ENCODE measurements at regions not wholly inside any gene's neighbourhood (a gene's known extent, or its start where the extent isn't known, plus 50 kb on each side); places are given as distances from the start of the nearest gene placed in this dataset.
"Not testable (repeated sequence)": the region's sequence is repeated elsewhere in the genome, so short reads cannot be mapped to it uniquely, and the experiment has no call there.

DNA sequence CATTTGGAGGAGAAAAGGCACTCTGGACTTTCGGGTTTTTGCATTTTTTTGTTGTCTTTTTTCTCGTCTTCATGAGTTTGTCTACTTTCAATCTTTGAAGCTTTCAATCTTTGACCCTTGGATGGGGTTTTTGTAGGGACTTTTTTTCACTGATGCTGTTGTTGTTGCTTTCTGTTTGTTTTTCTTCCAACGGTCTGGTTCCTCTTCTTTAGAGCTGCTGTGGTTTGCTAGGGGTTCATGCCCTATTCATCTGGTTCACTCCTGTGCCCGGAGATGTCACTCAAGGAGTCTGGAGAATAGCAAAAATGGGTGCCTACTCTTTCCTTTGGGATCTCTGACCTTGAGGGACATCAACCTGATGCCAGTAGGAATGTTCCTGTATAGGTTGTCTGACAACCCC is 378.6 kb upstream of the TYRP1 start:
- FAIRE-seq = no peak

DNA sequence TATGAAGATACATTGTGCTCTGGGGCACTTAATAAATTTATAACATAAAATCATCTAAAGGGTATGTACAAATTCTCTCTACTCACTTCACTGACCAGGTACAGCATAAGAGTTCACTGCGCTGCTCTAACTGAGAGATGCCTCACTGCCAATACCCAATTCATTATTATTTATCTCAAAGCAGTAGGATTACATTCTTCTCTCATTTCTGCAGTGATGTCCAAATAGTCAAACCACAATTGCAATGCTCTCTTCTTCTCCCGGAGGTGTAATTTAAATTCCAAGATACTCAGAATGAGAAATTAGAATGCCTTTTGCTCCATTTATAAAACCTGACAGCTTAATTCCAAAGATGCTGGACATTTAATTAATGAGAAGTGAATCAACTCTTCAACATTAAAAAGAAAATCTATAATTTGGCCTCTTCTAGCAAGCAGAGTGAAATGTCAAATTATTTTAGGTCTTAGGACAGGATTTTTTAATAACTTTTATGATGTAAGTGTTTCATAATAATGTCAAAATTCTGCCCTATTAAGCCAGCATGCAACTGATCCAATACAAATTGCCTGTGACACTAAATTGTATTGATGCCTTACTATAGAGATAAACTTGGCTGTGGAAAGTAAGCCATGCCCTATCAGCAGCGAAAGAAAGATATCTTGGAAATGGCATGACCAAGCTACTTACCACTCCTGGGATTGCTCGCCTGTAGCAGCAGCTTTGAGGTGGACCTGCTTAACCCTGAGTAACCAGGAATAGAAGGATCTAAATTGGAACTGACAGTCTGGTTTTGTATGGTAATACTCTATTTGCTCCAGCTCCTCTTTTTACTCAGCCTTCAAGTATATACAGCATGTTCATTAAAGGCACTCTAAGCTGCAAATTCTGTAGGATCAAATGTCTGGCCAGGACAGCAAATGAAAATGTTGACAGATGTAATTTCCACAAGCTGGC is 374.2 kb upstream of the TYRP1 start:
- FAIRE-seq = no peak

DNA sequence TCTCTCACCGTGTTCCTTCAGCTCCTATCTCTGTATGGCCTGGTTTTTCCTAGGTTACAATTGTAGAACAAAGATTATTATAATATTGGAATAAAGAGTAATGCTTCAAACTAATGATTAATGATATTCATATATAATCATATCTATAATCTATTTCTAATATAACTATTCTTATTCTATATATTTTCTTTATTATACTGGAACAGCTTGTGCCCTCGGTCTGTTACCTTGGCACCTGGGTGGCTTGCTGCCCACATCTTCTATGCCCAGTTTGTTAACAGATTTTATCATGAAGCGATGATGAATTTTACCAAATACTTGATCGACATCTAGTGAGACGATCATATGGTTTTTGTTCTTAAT is 363.6 kb upstream of the TYRP1 start:
- FAIRE-seq = no peak

DNA sequence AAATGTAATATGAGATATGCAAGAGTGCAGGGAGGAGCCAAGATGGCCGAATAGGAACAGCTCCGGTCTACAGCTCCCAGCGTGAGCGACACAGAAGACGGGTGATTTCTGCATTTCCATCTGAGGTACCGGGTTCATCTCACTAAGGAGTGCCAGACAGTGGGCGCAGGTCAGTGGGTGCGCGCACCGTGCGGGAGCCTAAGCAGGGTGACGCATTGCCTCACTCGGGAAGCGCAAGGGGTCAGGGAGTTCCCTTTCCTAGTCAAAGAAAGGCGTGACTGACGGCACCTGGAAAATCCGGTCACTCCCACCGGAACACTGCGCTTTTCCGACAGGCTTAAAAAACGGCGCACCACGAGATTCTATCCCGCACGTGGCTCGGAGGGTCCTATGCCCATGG is 359.2 kb upstream of the TYRP1 start:
- not testable (repeated sequence) for FAIRE-seq

DNA sequence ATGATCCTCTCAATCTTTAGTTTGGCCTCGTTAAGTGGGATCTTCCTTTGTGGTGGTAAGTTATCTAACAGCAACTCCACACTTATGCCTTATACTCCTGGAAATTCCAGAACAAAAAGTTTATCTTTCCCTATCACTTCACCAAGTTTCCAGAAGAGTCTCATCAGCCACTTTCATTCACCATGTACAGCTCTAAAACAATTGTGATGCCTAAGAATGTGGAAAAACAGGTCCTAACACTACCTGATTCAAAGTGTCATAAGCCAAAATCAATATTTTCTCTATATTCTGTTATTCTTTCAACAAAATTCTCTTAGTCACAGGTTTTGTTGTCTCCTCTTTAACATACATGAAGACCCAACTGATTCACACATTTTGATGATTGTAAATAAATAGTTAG is 342.4 kb upstream of the TYRP1 start:
- no peak for FAIRE-seq

DNA sequence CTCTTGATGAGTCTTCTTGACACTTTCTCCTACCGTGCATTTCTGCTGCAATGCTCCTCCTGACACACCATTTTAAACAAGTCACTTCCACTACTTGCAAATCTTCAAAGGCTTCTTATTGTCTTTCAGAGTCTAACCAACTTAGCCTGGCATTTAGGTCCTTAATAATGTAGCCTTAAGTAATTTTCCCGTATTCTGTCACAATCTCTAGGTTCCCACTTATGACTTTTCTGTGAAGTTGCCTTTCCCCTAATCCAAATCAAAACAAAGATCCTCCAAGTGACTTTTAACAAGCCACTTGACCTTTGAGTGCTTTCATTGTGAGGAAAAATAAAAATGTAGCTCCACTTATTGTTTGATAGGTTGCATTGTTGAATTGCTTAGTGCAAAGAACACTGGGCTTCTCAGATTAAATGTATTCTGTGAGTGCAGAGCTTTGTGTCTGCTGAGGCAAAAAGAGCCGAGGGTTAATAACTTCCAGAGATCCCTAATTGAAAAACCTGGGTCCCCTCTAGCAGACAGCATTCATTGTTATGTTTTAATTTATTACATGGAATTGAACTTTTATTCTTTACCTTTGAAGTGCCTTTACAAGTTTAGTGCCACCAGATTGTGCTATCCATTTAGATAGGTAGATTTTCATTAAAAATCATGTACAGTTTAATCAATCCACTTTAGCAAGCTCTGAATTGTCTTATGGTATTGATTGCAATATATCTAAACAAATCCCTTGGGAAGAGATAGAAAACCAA is 341.7 kb upstream of the TYRP1 start:
- no peak for FAIRE-seq

DNA sequence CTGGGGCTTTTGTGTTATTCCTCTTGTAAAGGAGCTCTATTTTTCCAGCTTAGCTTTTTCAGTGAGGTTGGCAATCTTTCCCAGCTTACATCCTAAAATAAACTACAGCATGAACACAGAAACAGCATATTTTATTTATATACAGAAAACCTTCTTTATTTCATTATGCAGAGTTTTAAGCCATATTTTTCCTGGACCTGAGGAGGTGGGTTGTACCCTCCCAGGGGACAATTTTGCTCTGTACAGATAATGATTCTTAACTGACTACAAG is 341.2 kb upstream of the TYRP1 start:
- FAIRE-seq = no peak

DNA sequence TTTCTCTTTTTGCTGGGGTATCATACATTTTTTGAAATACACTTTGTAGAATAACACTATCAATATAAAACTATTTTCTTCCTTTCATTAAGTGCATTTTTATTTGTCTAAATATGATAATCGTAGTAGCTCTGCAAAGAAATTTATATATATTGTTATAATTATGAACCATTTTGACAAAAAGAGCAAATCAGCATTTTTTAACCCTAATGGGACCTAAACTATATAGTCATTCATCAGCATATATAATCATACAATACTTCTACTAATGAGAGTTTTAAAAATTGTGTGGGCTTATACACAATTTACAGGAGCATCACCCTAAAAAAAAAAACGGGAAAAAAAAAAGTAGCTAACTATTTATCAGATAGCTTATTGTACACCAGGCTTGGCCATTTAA is 329.7 kb upstream of the TYRP1 start:
- FAIRE-seq = no peak

DNA sequence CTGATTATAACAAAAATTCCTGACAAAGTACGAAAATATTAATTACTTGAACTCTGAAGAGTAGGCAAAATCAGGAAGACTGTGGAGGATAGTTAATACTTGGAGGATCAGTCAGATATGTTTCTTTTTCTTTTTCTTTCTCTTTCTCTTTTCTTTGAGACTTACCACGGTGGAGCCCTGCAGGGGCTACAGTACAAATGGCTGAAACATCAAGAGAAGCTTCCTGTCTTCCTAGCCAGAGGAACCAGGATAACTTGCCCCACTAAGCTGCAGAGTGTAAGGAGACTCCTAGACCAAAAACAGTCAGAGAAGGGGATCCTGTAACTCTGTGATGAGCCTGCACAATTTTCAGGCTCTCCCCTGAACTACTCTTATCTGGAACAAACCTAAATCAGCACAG is 324.6 kb upstream of the TYRP1 start:
- no peak for FAIRE-seq

DNA sequence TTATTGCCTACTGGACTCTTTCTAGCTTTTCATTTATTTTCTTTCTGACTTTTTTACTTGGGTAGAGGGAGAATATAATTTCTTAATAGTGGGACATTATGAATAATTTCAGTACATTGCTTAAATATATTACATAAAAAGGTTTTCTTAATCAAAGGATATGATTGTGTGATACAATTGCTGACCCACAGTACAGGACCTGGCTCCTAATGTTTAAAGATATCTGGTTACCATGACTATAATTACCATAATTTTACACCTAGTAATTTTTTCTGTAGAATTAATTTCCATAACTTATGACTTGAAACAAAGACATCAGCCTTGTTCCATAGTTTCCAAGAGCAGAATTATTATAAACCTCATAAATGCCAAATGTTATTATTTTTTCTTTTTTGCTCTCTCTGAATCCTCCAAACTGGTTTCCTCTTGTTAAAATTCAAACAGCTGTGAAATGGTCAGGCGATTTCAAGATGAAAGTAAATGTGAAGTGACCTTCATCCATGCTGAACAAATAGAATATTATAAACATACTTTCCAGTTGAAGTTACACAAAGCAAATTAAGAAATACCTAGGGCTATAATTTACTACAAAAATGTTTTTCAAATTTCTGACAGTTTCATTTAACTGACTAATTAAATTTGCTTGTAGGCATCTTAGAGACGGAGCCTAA is 301.2 kb upstream of the TYRP1 start:
- FAIRE-seq = no peak

DNA sequence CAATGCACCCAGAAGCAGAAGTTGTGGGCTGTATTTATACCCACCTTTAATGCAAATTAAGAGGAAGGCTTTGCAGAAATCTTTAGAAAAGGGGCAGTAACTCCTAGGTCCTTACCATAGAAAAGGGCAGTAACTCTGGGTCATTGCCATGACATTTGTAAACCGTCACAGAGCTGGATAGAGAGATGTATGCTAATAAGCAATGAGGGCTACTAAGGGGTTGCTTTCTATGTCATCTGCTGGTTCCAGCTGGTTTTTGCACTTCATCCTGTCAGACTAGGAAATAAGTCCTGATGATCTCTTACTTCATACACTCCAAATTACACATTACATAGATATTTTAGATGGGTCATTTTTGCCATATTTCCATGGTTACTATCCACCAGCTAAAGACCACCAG is 299.1 kb upstream of the TYRP1 start:
- no peak for FAIRE-seq

DNA sequence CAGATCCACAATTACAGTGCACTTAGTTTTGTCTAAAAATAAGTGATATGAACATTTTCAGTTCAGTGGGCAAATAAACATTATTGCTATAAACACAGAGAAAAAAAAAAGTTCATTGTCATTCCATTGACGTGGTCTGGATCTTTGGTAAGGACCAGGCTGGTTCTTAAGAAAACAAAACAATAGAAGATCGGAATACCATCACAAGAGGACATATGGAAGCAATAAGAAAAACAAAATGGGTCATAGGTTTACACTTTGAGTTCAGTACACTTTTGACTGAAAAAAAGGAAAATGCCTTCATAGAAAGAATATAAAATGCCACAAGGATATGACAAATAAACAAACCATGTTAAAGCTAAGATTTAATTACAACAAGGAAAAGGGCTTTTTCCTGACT is 289.5 kb upstream of the TYRP1 start:
- no peak for FAIRE-seq

DNA sequence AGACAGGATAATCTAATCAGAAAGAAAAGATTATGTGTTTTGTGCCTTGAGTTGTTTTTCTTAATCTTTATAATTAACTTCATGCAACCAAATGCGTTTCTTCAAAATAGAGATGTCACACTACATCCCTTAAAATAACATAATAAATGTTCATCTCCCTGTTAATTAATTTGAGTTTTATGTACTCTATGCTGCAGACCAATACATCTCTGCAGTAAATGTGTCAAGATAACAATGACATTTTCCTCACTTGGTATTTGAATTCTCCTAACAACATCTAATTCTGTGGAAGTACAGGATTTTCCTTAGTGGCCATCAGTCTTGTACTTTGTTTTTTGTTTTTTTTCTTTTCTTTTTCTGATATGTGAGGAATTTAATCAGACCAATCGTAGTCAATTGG is 279.2 kb upstream of the TYRP1 start:
- FAIRE-seq = no peak

DNA sequence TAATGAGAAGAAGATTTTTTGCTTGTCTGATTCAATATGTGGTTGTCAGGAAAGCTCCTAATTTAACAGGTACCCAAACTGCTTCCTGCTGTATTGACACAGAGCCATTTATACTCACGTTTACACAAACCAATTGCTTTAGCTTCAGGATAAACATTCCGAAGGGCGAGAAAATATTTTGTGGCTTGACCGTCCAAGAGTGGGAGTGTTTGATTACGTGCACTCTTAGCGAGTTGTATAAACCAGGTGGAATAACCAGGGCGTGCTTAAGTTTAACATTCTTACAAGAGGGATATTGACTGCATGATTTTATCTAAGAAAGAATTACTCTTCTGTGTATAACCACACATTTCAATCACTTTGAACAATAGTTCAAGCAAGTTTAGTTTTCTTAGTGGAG is 278.7 kb upstream of the TYRP1 start:
- FAIRE-seq = no peak

DNA sequence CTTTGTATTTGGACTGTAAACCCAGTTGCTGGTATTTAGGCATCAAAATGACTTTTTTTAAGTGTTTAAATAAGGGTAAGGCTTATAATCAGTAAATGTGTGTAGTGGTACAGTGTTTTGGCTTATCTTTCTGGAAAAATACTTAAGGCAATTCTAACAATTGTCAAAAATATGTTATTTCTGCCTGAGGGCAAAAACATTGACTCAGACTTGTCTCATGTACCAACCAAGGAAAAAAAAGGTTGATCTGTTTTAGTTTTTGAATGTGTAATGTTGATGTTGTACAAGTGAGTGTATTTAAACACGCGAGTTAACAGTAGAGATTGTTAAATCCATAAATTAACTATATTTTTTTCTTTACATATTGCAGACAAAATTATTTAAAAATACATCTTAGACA is 277.8 kb upstream of the TYRP1 start:
- no peak for FAIRE-seq

DNA sequence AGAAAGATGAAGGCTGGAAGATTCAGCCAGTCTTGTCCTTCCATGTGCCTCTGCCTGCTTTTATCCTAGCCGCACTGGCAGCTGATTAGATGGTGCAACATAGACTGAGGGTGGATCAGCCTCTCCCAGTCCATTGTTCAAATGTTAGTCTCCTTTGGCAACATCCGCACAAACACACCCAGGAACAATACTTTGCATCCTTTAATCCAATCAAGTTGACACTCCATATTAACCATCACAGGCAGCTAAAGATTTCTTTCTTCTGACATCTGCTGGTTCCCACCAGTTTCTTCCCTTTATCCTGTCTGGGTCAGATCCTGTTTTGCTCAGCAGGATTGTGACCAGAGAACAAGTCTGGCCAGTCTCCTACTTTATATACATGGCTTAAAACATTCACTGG is 276.5 kb upstream of the TYRP1 start:
- no peak for FAIRE-seq

DNA sequence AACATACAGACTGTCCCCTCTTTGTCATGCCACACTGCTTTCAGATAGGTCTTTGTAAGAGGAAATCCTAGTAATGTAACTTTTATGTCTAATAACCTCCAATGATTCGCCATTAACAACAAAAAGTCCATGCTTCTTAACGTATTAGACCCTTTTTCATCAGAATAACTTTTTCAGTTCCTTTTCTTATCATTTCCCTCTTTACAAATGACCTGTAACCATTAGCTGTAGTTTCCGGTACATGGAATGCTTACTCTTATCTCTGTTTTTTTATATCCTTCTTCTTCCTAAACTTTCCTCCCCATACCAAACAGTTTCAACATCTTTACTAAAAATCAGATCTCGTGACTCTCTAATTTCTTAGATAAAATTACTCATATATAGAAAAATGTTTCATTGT is 268.9 kb upstream of the TYRP1 start:
- FAIRE-seq = no peak

DNA sequence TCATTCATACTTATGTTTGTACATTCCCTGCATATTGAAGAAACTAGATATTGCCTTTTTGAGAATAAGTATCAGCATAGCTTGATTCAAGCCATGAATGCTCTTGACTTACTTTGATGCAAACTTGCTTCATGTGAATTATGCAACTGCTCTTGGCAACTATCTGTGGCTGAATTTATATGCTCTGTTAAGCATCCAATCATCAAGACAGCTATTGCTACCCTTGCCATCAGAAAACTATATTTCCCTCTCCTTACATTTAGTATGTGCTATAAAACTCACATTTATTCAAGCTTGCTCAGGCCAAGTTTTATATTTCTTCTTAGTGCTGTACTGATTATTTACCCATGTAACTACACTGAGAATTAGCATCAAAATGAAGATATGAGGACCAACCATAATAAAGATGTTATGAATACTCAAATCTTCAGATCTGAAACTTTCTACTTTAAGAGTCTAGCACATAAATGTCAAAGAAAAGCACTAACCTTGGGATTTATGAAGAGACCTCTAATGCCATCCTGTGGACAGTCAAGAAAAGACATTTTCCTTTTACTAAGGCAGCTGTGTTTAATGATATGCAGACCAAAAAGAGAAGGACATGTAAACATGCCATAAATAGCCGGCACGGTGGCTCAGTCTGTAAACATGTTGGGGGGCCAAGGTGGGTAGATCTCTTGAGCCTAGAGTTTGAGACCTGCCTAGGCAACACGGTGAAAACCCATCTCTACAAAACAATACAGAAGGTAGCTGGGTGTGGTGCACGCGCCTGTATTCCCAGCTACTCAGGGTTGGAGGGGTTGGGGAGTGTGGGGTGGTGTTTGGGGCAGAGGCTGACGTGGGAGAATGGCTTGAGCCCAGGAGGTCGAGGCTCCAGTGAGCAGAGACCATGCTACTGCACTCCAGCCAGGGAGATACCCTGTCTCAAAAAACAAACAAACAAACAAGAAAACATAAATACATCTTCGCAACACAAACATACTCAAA is 267.0 kb upstream of the TYRP1 start:
- no peak for FAIRE-seq

DNA sequence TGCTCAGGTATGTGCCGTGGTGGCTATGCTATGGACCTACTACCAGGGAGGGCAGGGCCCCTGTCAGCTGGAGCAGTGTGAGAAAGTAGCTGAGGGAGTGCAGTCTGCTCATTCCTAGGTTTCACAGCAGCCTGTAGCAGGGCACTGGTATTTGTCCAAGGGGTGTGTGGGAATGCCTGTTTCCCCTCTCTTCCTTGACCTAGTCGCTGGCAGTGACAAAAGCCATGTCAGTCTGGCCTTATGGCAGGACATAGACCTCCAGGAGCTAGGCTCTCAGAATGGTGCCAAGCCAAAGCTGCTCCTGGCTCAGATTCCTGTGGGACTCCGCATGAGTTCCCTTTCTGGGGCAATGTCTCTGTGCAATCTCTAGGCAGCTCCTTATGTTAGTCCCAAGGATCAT is 253.9 kb upstream of the TYRP1 start:
- FAIRE-seq = no peak

DNA sequence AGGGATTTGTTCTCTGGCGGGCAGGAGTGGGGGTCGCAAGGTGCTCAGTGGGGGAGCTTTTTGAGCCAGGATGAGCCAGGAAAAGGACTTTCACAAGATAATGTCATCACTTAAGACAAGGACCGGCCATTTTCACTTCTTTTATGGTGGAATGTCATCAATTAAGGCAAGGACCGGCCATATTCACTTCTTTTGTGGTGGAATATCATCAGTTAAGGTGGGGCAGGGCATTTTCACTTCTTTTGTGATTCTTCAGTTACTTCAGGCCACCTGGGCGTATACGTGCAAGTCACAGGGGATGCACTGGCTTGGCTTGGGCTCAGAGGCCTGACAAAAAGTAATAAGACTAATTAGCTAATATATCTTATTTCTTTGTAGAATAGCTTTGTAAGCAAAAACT is 252.1 kb upstream of the TYRP1 start:
- FAIRE-seq = not testable (repeated sequence)

DNA sequence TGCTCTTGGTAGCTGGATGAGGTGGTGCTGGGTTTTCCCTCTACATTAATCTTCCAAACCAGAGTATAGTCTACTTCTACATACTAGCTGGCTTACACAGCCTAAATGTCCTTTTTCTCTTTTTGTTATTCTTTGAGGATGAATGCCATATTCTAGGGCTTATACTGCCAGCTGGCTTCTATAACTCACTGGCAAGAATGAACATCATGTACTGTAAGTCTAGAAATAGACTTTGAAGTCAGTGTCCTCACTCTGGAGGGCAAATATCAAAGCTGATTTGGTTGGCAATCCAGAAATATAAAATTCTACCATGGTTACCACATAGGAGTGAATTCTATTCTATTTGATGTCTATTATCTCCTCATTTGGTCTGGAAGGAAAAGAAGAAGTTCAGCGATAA is 251.7 kb upstream of the TYRP1 start:
- no peak for FAIRE-seq

DNA sequence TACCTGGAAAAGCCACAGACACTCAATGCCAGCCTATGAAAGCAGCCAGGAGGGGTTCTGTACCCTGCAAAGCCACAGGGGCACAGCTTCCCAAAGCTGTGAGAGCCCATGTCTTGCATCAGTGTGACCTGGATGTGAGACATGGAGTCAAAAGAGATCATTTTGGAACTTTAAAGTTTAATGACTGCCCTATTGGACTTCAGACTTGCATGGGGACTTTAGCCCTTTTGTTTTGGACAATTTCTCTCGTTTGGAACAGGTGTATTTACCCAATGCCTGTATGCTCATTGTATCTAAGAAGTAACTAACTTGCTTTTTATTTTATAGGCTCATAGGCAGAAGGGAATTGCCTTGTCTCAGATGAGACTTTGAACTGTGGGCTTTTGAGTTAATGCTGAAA is 244.9 kb upstream of the TYRP1 start:
- FAIRE-seq = no peak

DNA sequence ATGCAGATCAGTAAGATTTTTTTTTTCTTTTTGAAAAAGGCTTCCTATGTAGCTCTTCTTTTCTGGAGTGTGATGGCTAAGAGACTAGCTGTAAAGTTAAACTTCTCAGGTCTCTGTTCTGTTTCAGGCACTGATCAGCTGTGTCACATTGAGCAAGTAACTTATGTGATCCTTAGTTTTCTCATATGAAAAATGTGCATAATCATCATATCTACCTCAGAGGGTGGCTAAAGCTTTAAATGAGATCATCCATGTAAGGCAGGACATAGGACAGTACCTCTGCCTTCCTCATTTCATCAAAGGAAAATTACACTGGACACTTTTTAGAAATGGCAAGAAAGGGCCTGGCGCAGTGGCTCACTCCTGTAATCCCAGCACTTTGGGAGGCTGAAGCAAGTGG is 235.9 kb upstream of the TYRP1 start:
- FAIRE-seq = no peak
